ENCODE measurements at regions not wholly inside any gene's neighbourhood (a gene's known extent, or its start where the extent isn't known, plus 50 kb on each side); places are given as distances from the start of the nearest gene placed in this dataset.

- no peak for TF ChIP-seq CTCF (conservative IDR thresholded peaks at IDR 0.05; ENCODE audit: low read length)
- TF ChIP-seq EZH2phosphoT487 (IDR thresholded peaks at IDR 0.05; ENCODE audit: borderline replicate concordance) = no peak
These were observed 386.6 kb upstream of the FGF16 start for GRCh38 chrX:77060572-77060971.

Measured in Loucy (cell line).